ENCODE measurements at regions not wholly inside any gene's neighbourhood (a gene's known extent, or its start where the extent isn't known, plus 50 kb on each side); places are given as distances from the start of the nearest gene placed in this dataset.

GRCh38 chr2:2859164-2859563 lies 518.5 kb downstream of the EIPR1 start:
- TF ChIP-seq POLR2AphosphoS5 (IDR thresholded peaks at IDR 0.05) (no peak), CTCF (IDR thresholded peaks at IDR 0.05) (no peak), POLR2A (IDR thresholded peaks at IDR 0.05; ENCODE audit: low read depth) (no peak)
